HCEC 1CT (cell line): ENCODE measurements at regions not wholly inside any gene's neighbourhood (a gene's known extent, or its start where the extent isn't known, plus 50 kb on each side); places are given as distances from the start of the nearest gene placed in this dataset.

ENCODE experiments used
- DNase-seq: peaks from one replicate; pipeline ENCODE4 v3.0.0-alpha.2; 2017

GRCh38 chr2:203789618-203790017 lies 78.0 kb upstream of the CTLA4 start:
- DNase-seq: no peak

GRCh38 chr2:203790134-203790852 lies 77.3 kb upstream of the CTLA4 start:
- no peak for DNase-seq

- no peak for DNase-seq
Measured at GRCh38 chr2:203796248-203797010, 71.1 kb upstream of the CTLA4 start.

DNA sequence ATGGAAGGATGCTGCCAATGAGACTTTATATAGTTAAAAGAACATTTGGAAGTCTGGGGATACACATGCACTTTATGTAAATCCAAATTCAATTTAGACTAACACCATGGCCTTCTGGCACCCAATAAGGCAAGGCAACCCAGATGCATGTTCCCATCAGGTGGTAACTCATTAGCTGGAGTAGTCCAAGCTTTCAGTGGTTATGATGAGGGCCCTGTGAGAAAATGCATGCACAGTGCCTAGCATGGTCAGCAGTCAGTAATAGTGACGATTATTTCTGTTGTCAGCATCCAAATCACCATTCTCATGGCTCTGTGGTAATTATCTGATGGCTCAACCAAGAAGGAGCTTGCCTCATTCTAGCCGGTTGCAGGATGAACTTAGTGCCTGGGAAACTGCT lies 70.3 kb upstream of the CTLA4 start:
- DNase-seq: no peak

DNA sequence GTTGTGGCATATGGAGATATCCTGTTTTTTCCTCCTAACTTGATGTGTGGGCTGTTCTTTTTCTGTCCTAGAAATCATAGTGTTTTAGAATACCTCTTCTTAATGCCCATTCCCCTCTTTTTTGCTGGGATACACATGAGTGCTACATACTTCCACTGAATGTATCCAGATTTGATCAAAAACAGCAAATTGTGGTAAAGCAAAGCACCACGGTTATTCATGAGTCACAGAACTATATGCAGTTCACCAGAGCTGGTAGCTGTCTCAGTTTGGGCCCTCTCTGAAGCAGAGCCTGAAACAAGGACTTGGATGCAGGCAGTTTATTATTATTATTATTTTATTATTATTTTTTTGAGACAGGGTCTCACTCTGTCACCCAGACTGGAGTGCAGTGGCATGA lies 69.9 kb upstream of the CTLA4 start:
- no peak for DNase-seq

DNA sequence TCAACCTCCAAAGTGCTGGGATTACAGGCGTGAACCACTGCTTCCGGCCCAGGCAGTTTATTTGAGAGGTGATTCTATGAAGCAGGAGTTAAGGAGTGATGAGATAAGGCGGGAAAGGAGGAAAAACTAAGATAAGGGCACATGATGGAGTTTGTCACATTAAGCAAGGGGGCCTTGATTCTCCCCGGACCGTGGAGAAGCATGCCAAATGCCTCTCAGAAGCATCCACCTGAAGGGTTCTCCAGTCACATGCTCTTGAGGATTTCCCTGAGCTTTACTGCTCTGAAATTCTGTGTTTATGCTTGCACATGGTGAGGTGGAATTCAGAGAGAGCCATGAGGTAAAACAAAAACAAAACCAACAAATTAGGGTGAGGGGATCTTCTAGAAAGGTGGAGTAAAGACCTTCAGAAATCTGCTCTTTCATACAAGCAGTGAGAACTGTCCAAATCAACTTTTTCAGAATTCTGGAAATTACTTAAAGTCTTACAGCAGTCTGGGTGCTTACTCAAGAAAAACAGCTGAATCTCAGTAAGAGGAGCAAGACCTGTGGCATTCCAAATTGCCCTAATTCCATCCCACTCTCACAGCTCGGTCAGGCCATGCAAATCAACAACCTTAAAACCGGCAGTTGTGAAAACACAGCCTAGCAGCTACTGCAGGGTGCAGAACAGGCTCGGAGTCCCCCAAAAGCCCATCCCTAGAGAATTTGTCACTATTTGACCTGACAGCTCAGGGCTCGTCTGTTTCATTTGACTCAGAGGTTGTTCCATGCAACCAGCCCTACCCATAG lies 69.1 kb upstream of the CTLA4 start:
- DNase-seq: no peak

GRCh38 chr2:203799908-203800307 lies 67.7 kb upstream of the CTLA4 start:
- no peak for DNase-seq

DNA sequence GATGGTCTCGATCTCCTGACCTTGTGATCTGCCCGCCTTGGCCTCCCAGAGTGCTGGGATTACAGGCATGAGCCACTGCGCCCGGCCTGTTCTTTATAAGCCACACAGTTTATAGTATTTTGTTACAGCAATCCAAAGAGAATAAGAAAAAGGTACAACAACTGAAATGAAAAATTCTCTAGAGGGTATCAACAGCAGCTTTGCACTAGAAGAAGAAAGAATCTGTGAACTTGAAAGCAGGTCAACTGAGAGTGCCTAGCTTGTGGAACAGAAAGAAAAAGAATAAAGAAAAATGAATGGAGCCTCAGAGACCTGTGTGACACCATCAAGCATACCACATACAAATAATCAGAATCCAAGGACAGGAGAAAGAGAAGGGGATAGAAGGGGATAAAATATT lies 66.8 kb upstream of the CTLA4 start:
- no peak for DNase-seq

DNA sequence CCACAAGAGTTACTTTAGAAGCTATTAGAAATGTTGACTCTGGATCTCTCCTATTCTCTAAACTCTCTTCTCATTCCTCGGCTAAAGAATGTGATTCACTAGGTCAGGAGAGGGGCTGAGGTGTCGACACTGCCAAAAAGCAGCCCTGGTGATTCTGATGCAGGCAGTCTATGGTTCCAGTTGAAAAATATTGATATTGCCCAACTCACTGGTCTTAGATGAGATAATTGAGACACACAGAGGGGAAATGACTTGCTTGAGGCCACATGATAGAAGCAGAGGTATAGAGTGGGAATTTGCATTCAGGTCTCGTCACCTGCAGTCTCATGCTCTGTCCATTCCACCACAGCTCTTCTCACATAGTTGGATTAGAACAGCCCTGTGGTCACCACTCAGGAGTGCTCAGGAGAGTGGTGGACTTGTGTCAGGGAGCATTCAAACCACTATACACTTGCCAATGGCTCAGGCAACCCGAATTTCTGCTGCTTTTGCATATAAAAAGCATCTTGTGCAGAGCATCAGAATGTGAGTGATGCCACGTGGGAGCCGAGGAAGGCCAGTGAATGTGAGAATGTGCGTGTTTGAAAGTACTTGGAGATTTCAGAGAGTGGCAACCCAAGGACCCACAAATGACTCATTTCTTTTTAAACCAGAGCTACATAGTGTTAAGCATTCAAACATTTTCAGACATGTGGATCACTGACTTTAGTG lies 65.1 kb upstream of the CTLA4 start:
- DNase-seq: no peak

DNA sequence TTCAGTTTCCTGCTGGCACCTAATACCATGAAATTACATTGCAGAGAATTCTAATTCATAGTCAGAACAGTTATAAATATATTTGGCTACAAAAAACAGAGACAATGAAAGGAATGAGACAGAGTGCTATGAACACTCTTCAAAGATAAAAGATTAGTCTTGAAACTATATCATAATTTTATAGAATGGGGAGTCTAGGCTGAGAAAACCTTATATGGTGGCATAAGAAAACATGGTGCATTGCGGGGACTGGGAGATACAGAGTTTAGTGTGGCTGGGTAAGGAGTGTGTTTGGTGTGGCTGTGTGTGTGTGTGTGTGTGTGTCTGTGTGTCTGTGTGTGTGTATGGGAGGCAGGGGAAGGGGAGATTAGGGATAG lies 64.5 kb upstream of the CTLA4 start:
- DNase-seq: no peak

DNA sequence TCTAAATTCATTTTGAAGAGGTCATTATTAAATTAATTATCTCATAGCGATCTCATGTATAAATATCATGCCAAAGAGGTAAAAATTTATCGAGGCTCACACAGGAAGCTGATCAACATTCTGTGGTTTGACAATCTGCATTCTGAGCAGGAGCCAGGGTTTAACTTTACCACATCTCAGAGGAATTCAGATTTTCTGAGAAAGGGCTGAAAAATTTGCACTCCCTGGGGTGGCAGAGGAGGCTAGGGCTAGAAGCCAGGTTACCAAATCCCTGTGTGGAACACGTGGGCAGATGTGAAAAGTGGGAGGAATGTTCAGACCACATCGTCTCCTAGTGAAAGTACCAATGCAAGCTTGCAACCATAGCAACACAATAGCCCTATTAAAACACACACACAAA lies 63.5 kb upstream of the CTLA4 start:
- DNase-seq: peak; percentile 94

- DNase-seq: peak; percentile 26
Measured at GRCh38 chr2:203804764-203805485, 62.6 kb upstream of the CTLA4 start.

- no peak for DNase-seq
Measured at GRCh38 chr2:203805486-203805838, 62.1 kb upstream of the CTLA4 start.

DNA sequence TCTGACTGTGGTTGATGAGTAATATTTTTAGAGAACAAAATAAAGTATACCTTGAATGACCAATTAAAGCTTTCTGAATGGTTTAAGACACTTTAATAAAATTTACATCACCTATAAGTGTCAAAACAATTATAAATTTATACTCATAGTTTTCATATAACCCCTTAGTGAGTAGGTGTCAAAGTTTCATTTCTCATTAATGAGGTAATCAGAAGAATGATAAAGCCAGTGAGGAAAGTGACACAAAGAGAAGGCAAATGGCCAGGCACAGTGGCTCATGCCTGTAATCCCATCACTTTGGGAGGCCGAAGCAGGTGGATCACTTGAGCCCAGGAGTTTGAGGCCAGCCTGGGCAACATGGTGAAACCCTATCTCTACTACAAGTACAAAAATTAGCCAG lies 60.8 kb upstream of the CTLA4 start:
- DNase-seq: no peak

- DNase-seq: peak; percentile 94
Measured at GRCh38 chr2:203808046-203808750, 59.4 kb upstream of the CTLA4 start.

- peak; percentile 61 for DNase-seq
Measured at GRCh38 chr2:203809084-203809521, 58.5 kb upstream of the CTLA4 start.

DNA sequence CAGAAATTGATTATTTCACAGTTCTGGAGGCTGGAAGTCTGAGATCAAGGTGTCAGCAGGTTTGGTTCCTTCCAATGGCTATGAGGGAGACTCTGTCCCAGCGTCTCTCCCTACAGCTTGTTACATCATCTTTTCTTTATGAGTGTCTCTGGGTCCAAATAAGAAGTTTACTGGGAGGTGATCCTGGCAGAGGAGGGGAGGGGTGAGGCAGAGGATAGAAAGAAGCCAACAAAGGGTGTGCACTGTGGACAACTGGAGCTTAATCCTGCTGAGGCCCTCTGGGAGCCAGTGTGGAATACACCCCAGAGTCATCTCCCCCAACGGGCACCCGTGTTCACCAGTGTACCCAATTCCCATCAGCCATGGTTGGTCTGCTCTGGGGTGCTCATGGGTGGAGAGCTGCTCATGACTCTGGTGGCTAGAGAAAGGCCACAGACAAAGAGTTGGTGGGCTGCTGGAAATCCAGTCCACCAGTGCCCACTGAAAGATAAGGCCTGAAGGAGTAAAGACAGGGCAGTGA lies 57.5 kb upstream of the CTLA4 start:
- DNase-seq: no peak

- DNase-seq: peak; percentile 88
Measured at GRCh38 chr2:203811491-203812221, 55.9 kb upstream of the CTLA4 start.

GRCh38 chr2:203812294-203813221 lies 55.0 kb upstream of the CTLA4 start:
- DNase-seq: no peak

DNA sequence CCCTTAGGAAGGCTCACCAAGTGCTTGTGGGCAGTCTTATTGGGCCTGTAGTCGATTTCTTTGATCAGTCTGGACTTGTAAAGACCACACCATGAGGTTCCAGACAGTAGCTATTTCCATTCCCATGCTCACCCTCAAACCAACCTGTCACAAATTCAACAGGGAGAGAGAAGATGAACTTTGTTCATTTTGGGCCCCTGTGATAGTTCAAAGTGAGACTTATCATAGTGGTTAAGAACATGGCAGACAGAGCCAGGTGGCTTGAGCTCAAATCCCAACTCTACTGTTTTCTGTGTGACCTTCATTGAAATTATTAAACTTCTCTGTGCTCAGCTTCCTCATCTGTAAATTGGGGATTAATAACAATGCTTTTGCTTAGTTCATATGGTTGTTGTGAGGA lies 53.9 kb upstream of the CTLA4 start:
- DNase-seq: no peak
